A673 (cell line): ENCODE measurements at regions not wholly inside any gene's neighbourhood (a gene's known extent, or its start where the extent isn't known, plus 50 kb on each side); places are given as distances from the start of the nearest gene placed in this dataset.

Source experiments
- CTCF ChIP-seq: fragments of 300-800, 200-600 bp; sonication (generic); conservative IDR thresholded peaks from 2 replicates; pipeline ENCODE4 v1.5.1; 2017; ENCODE audit warnings: low read depth, mild to moderate bottlenecking, antibody characterized with exemption, low read length, moderate library complexity, mixed read lengths
- EZH2 ChIP-seq: fragments of 200-600 bp; sonication (generic); IDR thresholded peaks from 2 replicates; pipeline ENCODE4 v1.6.1; 2017; ENCODE audit warnings: borderline replicate concordance, low read depth, mild to moderate bottlenecking, mixed read lengths, antibody characterized with exemption, low read length; ENCODE audit not compliant: poor library complexity, severe bottlenecking

GRCh38 chr1:110726755-110727154, 52.0 kb upstream of the KCNA3 start:
- TF ChIP-seq CTCF (no peak), EZH2 (no peak)
